Activated CD4-positive, alpha-beta T cell treated with anti-CD3 and anti-CD28 coated beads, Interleukin-2, amount 50 U/mL, for 16 hours (primary cell): ENCODE measurements at regions not wholly inside any gene's neighbourhood (a gene's known extent, or its start where the extent isn't known, plus 50 kb on each side); places are given as distances from the start of the nearest gene placed in this dataset.
"Not testable (repeated sequence)": the region's sequence is repeated elsewhere in the genome, so short reads cannot be mapped to it uniquely, and the experiment has no call there.

Source experiments
- DNase-seq: peaks from one replicate; pipeline ENCODE4 v3.0.0-alpha.2; 2020

- no peak for DNase-seq
Observed at GRCh38 chr5:23451156-23451555, 56.3 kb upstream of the PRDM9 start.

- DNase-seq = no peak
Observed at GRCh38 chr5:23450187-23450586, 57.2 kb upstream of the PRDM9 start.

- DNase-seq = no peak
Observed at GRCh38 chr5:23448627-23449026, 58.8 kb upstream of the PRDM9 start.

DNA sequence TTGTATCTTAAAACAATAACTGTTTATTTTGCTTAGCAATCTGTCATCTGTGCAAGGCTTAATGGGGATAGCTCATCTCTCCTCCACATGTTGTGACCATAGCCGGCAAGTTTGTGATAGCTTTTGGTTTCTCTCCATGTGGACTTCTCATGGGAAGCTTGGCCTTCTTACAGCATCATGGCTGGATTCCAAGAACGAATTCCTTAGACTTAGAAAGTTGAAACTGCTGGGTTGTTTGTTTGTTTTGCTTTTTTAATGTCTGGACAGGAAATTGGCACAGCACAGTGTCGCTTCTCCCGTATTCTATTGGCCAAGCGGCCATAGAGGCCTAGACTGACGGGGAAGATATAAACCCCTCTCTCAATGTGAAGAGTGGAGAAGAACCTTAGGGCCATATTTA lies 61.0 kb upstream of the PRDM9 start:
- no peak for DNase-seq

GRCh38 chr5:23445573-23445972 lies 61.8 kb upstream of the PRDM9 start:
- DNase-seq = no peak

DNA sequence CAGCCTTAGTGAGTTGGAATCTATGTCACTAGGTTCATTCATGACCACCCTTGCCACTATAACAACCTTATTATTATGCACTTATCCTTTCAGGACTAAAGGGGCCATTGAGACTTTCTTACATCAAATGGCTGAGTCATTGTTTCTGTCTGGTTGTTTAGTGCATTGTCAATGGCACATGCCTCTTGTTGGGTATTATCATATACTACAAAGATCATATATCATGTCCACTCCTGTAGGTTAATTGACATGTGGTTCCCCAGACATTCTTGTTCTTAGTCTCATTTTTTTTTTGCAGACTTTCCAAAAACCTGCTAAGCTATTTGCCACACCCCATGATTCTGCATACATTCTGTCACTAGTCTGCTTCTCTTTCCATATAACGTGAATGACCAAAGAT lies 66.7 kb upstream of the PRDM9 start:
- DNase-seq = no peak

- DNase-seq = no peak
Observed at GRCh38 chr5:23437011-23437410, 70.4 kb upstream of the PRDM9 start.

- DNase-seq = no peak
Observed at GRCh38 chr5:23433534-23434315, 73.7 kb upstream of the PRDM9 start.

DNA sequence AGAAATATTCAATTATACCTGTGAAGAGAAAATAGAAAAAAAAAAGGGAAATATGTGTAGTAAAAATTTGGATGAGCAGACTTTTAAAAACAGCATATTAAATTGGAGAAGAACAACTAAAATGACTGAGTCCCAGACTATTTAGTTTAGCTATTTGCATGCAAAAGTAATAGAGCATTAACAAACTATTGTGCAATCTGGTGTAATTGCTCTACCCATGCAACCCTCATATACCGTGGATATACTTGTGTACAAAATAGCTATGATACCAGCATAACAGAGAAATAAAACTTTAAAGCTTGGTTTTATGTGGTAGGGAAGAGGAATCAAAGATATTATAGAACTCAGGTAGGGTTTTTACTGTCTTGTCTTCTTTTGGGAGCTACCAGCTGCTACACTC lies 78.7 kb upstream of the PRDM9 start:
- no peak for DNase-seq

GRCh38 chr5:23420214-23420613 lies 87.2 kb upstream of the PRDM9 start:
- not testable (repeated sequence) for DNase-seq

GRCh38 chr5:23419115-23419514 lies 88.3 kb upstream of the PRDM9 start:
- no peak for DNase-seq

DNA sequence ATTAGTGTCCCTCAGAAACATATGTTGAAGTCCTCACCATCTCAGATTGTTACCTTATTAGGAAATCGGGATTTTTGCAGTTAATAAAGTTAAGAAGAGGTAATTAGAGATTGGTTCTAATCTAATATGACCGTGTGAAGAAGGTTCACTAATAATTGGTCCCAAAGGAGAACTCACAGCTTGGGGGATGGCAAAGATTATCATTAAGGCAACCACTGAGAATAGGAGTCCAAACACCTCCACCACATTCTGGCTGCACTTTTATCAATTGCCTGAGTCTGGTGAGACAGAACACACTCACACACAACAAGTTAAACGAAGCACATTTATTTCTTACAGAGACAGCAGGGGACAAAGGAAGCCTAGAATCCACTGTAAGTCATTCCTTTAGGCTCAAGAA lies 94.9 kb upstream of the PRDM9 start:
- no peak for DNase-seq

DNA sequence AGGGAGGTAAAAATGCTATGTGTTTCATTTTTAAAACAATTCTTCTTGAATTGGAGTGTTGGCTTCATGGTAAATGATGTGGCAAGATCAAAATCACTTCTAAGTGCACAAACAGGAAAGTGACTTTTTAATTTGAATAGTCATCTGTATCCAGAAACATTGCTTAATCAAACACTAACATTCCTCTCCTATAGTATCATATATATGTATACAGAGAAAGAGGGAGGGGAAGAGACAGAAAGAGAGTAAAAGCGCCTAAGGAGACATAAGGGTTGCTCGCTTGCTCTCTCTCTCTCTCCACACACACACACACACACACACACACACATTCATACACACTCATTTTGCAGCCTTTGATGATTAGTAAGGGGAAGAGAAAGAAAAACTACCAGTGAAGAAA lies 95.4 kb upstream of the PRDM9 start:
- DNase-seq = no peak

DNA sequence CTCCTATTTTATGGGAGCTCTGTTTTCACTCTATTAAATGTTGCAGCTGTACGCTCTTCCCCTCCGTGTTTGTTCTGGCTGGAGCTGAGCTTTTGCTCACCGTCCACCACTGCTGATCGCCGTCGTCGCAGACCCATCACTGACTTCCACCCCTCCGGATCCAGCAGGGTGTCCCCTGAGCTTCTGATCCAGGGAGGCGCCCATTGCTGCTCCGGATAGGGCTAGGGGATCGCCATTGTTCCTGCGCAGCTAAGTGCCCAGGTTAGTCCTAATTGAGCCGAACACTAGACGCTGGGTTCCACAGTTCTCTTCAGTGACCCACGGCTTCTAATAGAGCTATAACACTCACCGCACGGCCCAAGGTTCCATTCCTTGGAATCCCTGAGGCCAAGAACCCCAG lies 96.2 kb upstream of the PRDM9 start:
- no peak for DNase-seq

GRCh38 chr5:23410775-23411174 lies 96.6 kb upstream of the PRDM9 start:
- DNase-seq = not testable (repeated sequence)

- DNase-seq = no peak
Observed at GRCh38 chr5:23405316-23406068, 101.9 kb upstream of the PRDM9 start.

- DNase-seq = no peak
Observed at GRCh38 chr5:23402585-23402984, 104.8 kb upstream of the PRDM9 start.

DNA sequence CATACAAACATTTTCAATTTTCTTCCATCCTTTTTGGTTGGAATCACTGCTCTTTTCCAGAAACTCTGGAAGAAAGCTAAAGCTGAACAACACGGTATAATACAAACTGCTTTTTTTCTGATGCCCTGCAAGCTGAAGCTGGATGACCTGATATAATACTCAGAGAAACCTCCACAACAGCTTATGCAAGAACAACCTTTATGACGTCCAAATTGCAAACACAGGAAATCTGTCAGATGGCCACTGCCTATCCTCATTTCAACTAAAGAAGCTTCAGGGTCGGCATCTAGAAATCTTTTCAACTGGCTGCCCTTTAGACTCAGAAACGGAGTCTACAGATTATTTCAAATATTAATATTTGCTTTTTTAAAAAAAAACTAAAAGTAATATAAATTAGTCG lies 106.5 kb upstream of the PRDM9 start:
- no peak for DNase-seq

GRCh38 chr5:23396346-23396745 lies 111.1 kb upstream of the PRDM9 start:
- DNase-seq = no peak

GRCh38 chr5:23389291-23390101 lies 117.9 kb upstream of the PRDM9 start:
- DNase-seq = no peak

DNA sequence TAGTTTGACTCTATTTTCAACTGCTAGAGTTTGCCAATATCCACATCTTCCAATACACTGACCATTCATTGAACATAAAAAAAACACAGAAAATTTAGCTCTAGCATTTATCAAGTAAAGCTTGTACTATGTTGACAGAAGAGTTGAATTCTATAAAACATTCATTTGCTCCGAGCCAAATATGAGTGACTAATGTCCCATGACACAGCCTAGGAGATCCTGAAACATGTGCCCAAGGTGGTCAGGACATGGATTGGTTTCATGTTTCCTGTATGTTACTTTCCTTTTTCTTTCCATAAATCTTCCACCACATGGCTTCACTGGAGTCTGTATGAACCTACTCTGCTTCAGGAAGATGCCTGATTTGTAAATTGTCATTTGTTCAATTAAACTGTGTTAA lies 122.4 kb upstream of the PRDM9 start:
- no peak for DNase-seq

DNA sequence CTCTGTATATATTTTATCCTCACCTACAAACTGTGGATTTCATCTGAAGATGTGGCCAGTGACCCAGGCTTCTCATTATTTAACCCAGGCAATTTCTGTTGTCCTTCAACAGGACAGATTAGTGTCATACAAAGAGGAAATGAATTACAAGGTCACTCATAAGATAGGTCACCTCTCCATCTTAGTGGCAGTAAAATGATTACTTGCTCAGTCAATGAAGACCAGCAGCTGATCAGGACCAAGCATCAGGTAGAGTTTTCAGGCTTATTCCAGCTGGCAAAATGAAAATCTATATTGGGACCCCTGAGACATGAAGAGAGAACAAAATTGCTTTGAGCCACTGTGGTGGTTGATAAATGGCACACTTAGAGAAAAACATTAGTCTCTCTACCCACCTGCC lies 135.2 kb upstream of the PRDM9 start:
- DNase-seq = no peak

DNA sequence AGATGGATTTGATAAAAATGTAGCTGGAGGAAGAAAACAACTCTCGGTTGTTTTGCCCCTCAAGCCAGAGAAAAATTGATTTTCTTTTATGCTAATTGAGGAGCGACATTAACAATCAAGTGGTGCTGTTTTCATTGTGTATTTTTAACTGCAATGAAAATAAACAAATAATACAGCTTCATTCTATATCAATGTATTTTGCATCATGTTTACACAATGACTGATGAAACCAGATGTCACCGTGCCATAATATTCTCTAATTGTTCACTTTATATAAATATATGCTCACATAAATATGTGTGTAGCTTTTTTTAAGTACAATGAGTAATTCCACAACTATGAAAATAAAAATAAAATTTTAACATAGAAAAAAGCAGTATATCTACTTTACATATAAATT lies 139.0 kb upstream of the PRDM9 start:
- DNase-seq = no peak

GRCh38 chr5:23367874-23368273 lies 139.5 kb upstream of the PRDM9 start:
- DNase-seq = no peak
